Prostate gland (tissue), 2 donors: ENCODE measurements at regions not wholly inside any gene's neighbourhood (a gene's known extent, or its start where the extent isn't known, plus 50 kb on each side); places are given as distances from the start of the nearest gene placed in this dataset.

Experiments
- CTCF ChIP-seq, 4 experiments: fragments of 200-600 bp in 2 of 4; fragments of 450-650 bp in 2 of 4; sonication (generic) in 2 of 4; IDR thresholded peaks; 1 replicate in 3 of 4; 2 replicates in 1 of 4; pipeline ENCODE4 v1.5.1; 2016 to 2019; ENCODE audit warnings: antibody characterized with exemption in 4 of 4, mild to moderate bottlenecking in 2 of 4, moderate library complexity in 2 of 4
- POLR2A ChIP-seq: fragments of 450-650 bp; IDR thresholded peaks from one replicate; pipeline ENCODE4 v1.6.1; 2016; ENCODE audit warnings: antibody characterized with exemption, mild to moderate bottlenecking
- POLR2AphosphoS5 ChIP-seq: sonication (generic); formaldehyde crosslinking; IDR thresholded peaks from one replicate; pipeline ENCODE4 v1.6.1; 2017; ENCODE audit warnings: antibody characterized with exemption

- TF ChIP-seq POLR2A: no peak
- TF ChIP-seq CTCF (IDR thresholded peaks at IDR 0.05): no peak
- TF ChIP-seq POLR2AphosphoS5: no peak
These were observed 65.2 kb upstream of the CECR2 start for GRCh38 chr22:17303840-17304779.
